Spleen (tissue), 11 donors: ENCODE measurements at regions not wholly inside any gene's neighbourhood (a gene's known extent, or its start where the extent isn't known, plus 50 kb on each side); places are given as distances from the start of the nearest gene placed in this dataset.
A peak's percentile ranks its signal among the peaks of the same experiment; 100 is the strongest.

ENCODE experiments used
- DNase-seq: peaks from one replicate; pipeline ENCODE4 v3.0.0-alpha.2; 2020
- H3K27ac ChIP-seq, 8 donors: fragments of 200-600 bp; sonication (generic) in 7 of 8; 1 replicate in 4 of 8; 2 replicates in 4 of 8; pipeline versions ENCODE4 v1.5.0 to v1.8.0; 2016 to 2021; ENCODE audit warnings: inconsistent platforms in 4 of 8, mild to moderate bottlenecking in 4 of 8, moderate library complexity in 1 of 8
- H3K27me3 ChIP-seq, 7 donors: fragments of 200-600 bp; sonication (generic) in 6 of 7; replicated peaks in 1 of 7; 1 replicate in 4 of 7; 2 replicates in 3 of 7; pipeline versions ENCODE4 v1.5.0 to v1.8.0; 2016 to 2021; ENCODE audit warnings: inconsistent platforms in 3 of 7, mild to moderate bottlenecking in 1 of 7
- H3K36me3 ChIP-seq, 6 donors: fragments of 200-600 bp; sonication (generic) in 5 of 6; 1 replicate in 4 of 6; 2 replicates in 2 of 6; pipeline versions ENCODE4 v1.5.0 to v1.8.0; 2016 to 2021; ENCODE audit warnings: inconsistent platforms in 2 of 6
- H3K4me1 ChIP-seq, 6 donors: fragments of 200-600 bp; sonication (generic) in 5 of 6; 1 replicate in 3 of 6; 2 replicates in 3 of 6; pipeline versions ENCODE4 v1.5.0 to v1.8.0; 2016 to 2021; ENCODE audit warnings: inconsistent platforms in 3 of 6
- H3K4me3 ChIP-seq, 8 donors: fragments of 200-600 bp; sonication (generic) in 7 of 8; 1 replicate in 4 of 8; 2 replicates in 4 of 8; pipeline versions ENCODE4 v1.5.0 to v1.8.0; 2016 to 2021; ENCODE audit warnings: inconsistent platforms in 4 of 8, mild to moderate bottlenecking in 4 of 8, moderate library complexity in 2 of 8
- H3K9me3 ChIP-seq, 8 donors: fragments of 200-600 bp; sonication (generic) in 7 of 8; 1 replicate in 4 of 8; 2 replicates in 4 of 8; pipeline versions ENCODE4 v1.5.0 to v1.8.0; 2016 to 2021; ENCODE audit warnings: inconsistent platforms in 4 of 8
- CTCF ChIP-seq, 11 experiments: fragments of 200-600 bp in 7 of 11; fragments of 450-650 bp in 4 of 11; sonication (generic) in 4 of 11; IDR thresholded peaks in 8 of 11; conservative IDR thresholded peaks in 3 of 11; 1 replicate in 7 of 11; 2 replicates in 4 of 11; pipeline versions ENCODE4 v1.4.0 to v1.8.0; 2016 to 2021; ENCODE audit warnings: antibody characterized with exemption in 11 of 11, inconsistent platforms in 4 of 11, mild to moderate bottlenecking in 1 of 11
- POLR2A ChIP-seq, 3 donors: fragments of 450-650 bp; IDR thresholded peaks; one replicate each; pipeline ENCODE4 v1.5.1; 2017; ENCODE audit warnings: antibody characterized with exemption in 3 of 3, mild to moderate bottlenecking in 1 of 3
- POLR2AphosphoS5 ChIP-seq, 3 donors: sonication (generic); formaldehyde crosslinking; IDR thresholded peaks; one replicate each; pipeline ENCODE4 v1.5.1; 2017; ENCODE audit warnings: antibody characterized with exemption in 3 of 3
- WGBS, 5 donors: extraction: QIAGEN DNeasy Blood & Tissue Kit in 3 of 5; methylation state at CpG; one replicate each; pipeline versions ENCODE4 v1.1.5 to v1.1.7; 2013 to 2018; 5-methylcytosine and 5-hydroxymethylcytosine counted together
- intact Hi-C: fragments of 100-400 bp; cut with DNase I; formaldehyde crosslinking; loops from one replicate; pipeline ENCODE4 v1.15.0; 2023; ENCODE audit warnings: low total_unique reads
- donor health status: healthy with polysubstance abuse.
- donor health status: DM: no; HTN: no; CAD: no; lungs with moderate emphysema.
- donor health status: DM: no; HTN: no; CAD: no.
- donor health status: Bipolar disorder and iron deficiency.
- donor health status: healthy.
- donor health status: DM: no; HTN: no; CAD: no.
- donor health status: DM: yes; HTN: yes; CAD: no.

DNA sequence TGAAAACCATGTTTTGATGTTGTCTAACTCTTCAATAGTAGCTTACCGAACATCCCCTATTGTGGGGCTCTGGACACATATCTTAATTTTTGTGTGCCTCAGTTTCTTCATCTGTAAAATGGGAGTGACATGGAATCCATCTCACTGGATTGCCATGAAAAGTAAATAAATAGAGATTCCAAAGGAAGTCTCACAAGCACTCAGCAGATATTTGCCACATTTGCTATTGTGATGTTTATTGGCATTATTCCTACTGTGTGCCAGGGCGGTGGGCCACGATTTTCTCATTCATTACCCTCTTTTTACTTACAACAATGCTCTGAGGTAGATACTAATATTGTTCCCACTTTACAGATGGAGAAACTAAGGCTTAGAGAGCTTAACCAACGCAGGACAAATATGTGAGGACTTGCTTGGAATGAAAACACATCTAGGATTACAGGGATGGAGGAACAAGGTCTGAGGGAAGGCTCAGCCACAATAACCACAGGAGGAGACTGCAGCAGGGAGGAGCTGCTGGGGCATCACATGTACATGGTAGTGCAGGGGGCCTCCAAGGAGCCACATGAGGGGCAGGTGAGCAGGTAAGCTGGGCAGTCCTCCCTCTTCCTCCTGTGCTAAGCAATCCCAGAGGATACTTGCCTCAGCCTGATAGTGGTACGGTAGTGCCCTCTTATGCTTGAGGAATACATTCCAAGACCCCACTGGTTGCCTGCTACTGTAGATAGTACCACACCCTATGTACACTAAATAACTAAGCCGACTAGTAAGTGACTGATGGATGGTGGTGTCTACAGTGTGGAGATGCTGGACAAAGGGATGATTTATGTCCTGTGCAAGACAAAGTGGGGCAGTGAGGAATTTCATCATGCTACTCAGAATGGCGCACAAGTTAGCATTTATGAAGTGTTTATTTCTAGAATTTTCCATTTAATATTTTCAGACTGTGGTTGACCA, 176.9 kb downstream of the FOXA2 start:
- Histone ChIP-seq H3K27me3 (peaks cover 0 to 4% (median 0%) of the 10 kb centered on the region in 7 donors), H3K9me3 (no peaks in the 10 kb centered on the region), H3K27ac (no peak overlapping the region), H3K4me1 (peaks cover 0 to 17% (median 4%) of the 10 kb centered on the region in 6 donors), H3K36me3 (no peaks in the 10 kb centered on the region), H3K4me3 (no peak overlapping the region)
- TF ChIP-seq POLR2A (IDR thresholded peaks at IDR 0.05): no peak
- TF ChIP-seq CTCF (IDR thresholded peaks at IDR 0.05 in 8 of 11, conservative IDR thresholded peaks at IDR 0.05 in 3 of 11): no peak
- TF ChIP-seq POLR2AphosphoS5 (IDR thresholded peaks at IDR 0.05): no peak
- DNase-seq: no peak
- 74 to 93% (median 84%) methylated on average over 7 of the region's 7 CpGs for WGBS, 5 donors
- intact Hi-C loops: no loop called here

DNA sequence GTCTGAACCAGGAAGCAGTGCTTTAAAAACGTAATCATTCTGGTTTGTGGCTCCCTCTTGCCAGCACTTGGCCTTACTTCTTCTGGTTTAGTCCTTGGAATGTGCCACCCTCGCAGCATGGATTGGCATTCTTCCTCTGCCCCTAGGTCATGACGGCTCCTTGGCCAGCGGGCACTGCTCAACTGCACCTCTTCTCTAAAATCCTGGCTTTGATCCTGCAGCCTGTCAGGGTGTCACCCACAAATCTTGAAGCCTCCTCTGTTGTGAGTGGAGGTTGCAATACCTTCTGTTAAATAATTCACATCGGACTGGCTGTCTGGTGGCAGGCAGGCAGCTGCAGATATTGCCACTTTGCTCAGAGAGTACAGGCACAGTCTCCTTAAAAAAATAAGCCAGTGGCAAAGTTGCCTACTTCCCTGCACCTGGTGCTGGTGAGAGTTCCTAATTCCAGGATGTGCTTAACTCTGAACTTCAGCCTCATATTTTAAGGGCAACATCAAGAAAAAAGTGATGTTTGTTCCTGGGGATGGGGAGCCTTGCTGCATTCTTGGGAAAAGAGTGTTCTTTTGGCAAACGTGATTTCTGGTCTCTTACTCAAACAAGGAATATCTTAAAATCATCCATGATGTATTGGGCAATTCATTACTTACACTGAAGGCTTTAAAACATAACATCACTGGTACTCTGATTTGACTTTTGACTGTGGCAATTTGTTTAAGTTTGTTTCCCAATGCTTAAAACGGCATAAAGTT, 179.8 kb downstream of the FOXA2 start:
- H3K4me3 ChIP-seq: peak overlapping the region in 2 of 8 donors; percentile 24 to 59
- no peak overlapping the region for H3K27ac ChIP-seq
- DNase-seq: no peak
- WGBS, 5 donors: 56 to 72% (median 64%) methylated on average over 7 of the region's 7 CpGs
- no peaks in the 10 kb centered on the region for H3K9me3 ChIP-seq
- no peaks in the 10 kb centered on the region for H3K36me3 ChIP-seq
- no peak for TF ChIP-seq POLR2AphosphoS5 (IDR thresholded peaks at IDR 0.05)
- no peak for TF ChIP-seq CTCF (IDR thresholded peaks at IDR 0.05 in 8 of 11, conservative IDR thresholded peaks at IDR 0.05 in 3 of 11)
- no peak for TF ChIP-seq POLR2A (IDR thresholded peaks at IDR 0.05)
- peaks cover 0 to 4% (median 0%) of the 10 kb centered on the region in 7 donors for H3K27me3 ChIP-seq
- peaks cover 0 to 17% (median 4%) of the 10 kb centered on the region in 6 donors for H3K4me1 ChIP-seq
- intact Hi-C loops: no loop called here

- H3K4me3 ChIP-seq: peak overlapping the region in 7 of 8 donors; percentile 10 to 59 (median 27)
- WGBS, 5 donors: 19 to 28% (median 22%) methylated on average over 13 of the region's 13 CpGs
- no peaks in the 10 kb centered on the region for H3K36me3 ChIP-seq
- no peak for DNase-seq
- H3K4me1 ChIP-seq: peaks cover 0 to 17% (median 4%) of the 10 kb centered on the region in 6 donors
- TF ChIP-seq CTCF (IDR thresholded peaks at IDR 0.05 in 8 of 11, conservative IDR thresholded peaks at IDR 0.05 in 3 of 11): no peak
- TF ChIP-seq POLR2AphosphoS5 (IDR thresholded peaks at IDR 0.05): no peak
- no peak for TF ChIP-seq POLR2A (IDR thresholded peaks at IDR 0.05)
- H3K27me3 ChIP-seq: peaks cover 0 to 4% (median 0%) of the 10 kb centered on the region in 7 donors
- intact Hi-C loops: no loop called here
- peak overlapping the region in 2 of 8 donors; percentile 30 to 38 for H3K27ac ChIP-seq
- no peaks in the 10 kb centered on the region for H3K9me3 ChIP-seq
Measured at GRCh38 chr20:22403632-22404361, 180.6 kb downstream of the FOXA2 start.
